HG03060 (cell line): ENCODE measurements at regions not wholly inside any gene's neighbourhood (a gene's known extent, or its start where the extent isn't known, plus 50 kb on each side); places are given as distances from the start of the nearest gene placed in this dataset.

ENCODE experiments used
- ATAC-seq: cut with Tn5 transposase; IDR thresholded peaks from one replicate; pipeline ENCODE4 v1.9.1; 2021; ENCODE audit warnings: low read depth, moderate number of reproducible peaks; ENCODE audit not compliant: unreplicated experiment

GRCh38 chr13:76043874-76044273, 407.7 kb downstream of the LMO7 start:
- no peak for ATAC-seq

- ATAC-seq, result no peak
Observed at GRCh38 chr13:76038920-76039716, 403.0 kb downstream of the LMO7 start.

- no peak for ATAC-seq
Observed at GRCh38 chr13:76036176-76036575, 400.0 kb downstream of the LMO7 start.

GRCh38 chr13:76035711-76036110, 399.6 kb downstream of the LMO7 start:
- ATAC-seq, result no peak

GRCh38 chr13:76029706-76030105, 393.6 kb downstream of the LMO7 start:
- no peak for ATAC-seq

- ATAC-seq, result no peak
Observed at GRCh38 chr13:76029088-76029487, 393.0 kb downstream of the LMO7 start.

- ATAC-seq, result no peak
Observed at GRCh38 chr13:76027131-76027530, 391.0 kb downstream of the LMO7 start.

- ATAC-seq, result no peak
Observed at GRCh38 chr13:76025392-76025791, 389.3 kb downstream of the LMO7 start.

- no peak for ATAC-seq
Observed at GRCh38 chr13:76024151-76024550, 388.0 kb downstream of the LMO7 start.

GRCh38 chr13:76023652-76024051, 387.5 kb downstream of the LMO7 start:
- ATAC-seq, result no peak

- ATAC-seq, result no peak
Observed at GRCh38 chr13:76020421-76020955, 384.4 kb downstream of the LMO7 start.

GRCh38 chr13:76019421-76020044, 383.4 kb downstream of the LMO7 start:
- ATAC-seq, result no peak

- no peak for ATAC-seq
Observed at GRCh38 chr13:76017861-76018556, 381.9 kb downstream of the LMO7 start.

- ATAC-seq, result peak; percentile 64
Observed at GRCh38 chr13:76016799-76017400, 380.8 kb downstream of the LMO7 start.

- ATAC-seq, result no peak
Observed at GRCh38 chr13:76014406-76015318, 378.5 kb downstream of the LMO7 start.

- no peak for ATAC-seq
Observed at GRCh38 chr13:76012091-76012721, 376.1 kb downstream of the LMO7 start.

GRCh38 chr13:76009267-76009890, 373.2 kb downstream of the LMO7 start:
- peak; percentile 89 for ATAC-seq

GRCh38 chr13:76004416-76004815, 368.3 kb downstream of the LMO7 start:
- ATAC-seq, result no peak

GRCh38 chr13:76000131-76000530, 364.0 kb downstream of the LMO7 start:
- no peak for ATAC-seq
